C4-2B (cell line): ENCODE measurements at regions not wholly inside any gene's neighbourhood (a gene's known extent, or its start where the extent isn't known, plus 50 kb on each side); places are given as distances from the start of the nearest gene placed in this dataset.

ENCODE experiments used
- H3K27ac ChIP-seq: fragments of 450-650 bp; 2 replicates; pipeline ENCODE4 v1.5.1; 2017
- ZFX ChIP-seq: fragments of 450-650 bp; IDR thresholded peaks from 2 replicates; pipeline ENCODE4 v1.6.1; 2017
- TF ChIP-seq, protein P1 (sequence below): fragments of 450-650 bp; conservative IDR thresholded peaks from 2 replicates; pipeline ENCODE4 v1.5.1; 2017; ENCODE audit warnings: mild to moderate bottlenecking

DNA sequence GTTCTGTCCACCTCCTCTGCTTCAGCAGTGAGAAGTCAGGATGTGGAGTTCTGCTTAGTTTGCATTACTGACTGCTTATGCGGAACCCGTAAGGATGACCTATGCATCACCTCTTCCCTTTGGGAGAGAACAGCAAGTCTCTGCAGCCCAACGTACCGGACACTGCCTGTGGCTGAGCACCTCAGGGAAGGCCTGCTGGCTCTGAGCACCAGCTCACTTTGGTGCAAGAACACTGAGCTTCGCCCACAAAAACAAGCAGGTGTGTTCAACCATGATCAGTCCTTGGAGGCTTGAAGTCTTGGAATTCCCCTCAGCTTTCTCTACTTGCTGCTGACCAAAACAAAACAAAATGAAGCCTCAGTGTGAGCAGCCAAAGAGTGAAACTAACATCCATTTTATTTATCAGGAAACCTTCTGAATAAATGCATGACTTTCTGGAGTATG, 52.7 kb upstream of the NCK2 start:
- H3K27ac ChIP-seq = no peak overlapping the region
- TF ChIP-seq ZFX = no peak
- TF ChIP-seq, protein P1, sequence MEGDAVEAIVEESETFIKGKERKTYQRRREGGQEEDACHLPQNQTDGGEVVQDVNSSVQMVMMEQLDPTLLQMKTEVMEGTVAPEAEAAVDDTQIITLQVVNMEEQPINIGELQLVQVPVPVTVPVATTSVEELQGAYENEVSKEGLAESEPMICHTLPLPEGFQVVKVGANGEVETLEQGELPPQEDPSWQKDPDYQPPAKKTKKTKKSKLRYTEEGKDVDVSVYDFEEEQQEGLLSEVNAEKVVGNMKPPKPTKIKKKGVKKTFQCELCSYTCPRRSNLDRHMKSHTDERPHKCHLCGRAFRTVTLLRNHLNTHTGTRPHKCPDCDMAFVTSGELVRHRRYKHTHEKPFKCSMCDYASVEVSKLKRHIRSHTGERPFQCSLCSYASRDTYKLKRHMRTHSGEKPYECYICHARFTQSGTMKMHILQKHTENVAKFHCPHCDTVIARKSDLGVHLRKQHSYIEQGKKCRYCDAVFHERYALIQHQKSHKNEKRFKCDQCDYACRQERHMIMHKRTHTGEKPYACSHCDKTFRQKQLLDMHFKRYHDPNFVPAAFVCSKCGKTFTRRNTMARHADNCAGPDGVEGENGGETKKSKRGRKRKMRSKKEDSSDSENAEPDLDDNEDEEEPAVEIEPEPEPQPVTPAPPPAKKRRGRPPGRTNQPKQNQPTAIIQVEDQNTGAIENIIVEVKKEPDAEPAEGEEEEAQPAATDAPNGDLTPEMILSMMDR = no peak

DNA sequence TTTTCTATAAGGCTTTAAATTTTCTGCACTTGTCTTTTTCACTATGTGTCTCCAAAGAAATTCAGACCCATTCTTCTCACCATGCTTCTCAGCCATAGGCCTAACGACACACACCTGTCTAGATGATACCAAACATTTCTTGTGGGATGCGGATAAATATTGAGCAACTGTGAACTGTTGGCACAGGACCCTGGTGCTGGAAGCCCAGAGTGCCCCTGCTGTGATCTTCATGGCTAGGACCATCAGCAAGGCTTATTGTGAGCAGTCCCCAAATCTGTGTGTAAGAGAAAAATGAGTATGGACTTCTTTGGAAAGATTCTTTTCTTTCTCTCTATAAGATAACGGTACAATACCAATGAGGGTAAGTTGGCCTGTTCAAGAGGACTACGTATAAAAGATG, 54.1 kb upstream of the NCK2 start:
- H3K27ac ChIP-seq = no peak overlapping the region
- TF ChIP-seq ZFX = no peak
- TF ChIP-seq, protein P1 = no peak

DNA sequence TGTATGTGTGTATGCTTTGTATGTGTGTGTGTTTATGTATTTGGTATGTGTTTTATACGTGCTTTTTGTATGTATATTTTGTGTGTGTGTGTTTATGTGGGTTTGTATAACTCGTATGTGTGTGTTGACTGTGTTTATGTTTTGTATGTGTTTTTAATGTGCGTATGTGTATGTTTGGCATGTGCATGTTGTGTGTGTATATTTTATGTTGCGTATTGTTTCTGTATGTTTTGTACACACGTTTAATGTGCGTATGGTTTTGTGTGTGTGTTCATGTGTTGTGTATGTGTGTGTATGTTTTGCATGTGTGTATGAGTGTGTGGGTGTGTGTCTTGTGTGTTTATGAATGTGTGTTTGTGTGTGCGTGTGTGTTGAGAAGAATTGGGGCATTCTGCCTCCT, 55.2 kb upstream of the NCK2 start:
- no peak overlapping the region for H3K27ac ChIP-seq
- TF ChIP-seq, protein P1 = no peak
- TF ChIP-seq ZFX = no peak

DNA sequence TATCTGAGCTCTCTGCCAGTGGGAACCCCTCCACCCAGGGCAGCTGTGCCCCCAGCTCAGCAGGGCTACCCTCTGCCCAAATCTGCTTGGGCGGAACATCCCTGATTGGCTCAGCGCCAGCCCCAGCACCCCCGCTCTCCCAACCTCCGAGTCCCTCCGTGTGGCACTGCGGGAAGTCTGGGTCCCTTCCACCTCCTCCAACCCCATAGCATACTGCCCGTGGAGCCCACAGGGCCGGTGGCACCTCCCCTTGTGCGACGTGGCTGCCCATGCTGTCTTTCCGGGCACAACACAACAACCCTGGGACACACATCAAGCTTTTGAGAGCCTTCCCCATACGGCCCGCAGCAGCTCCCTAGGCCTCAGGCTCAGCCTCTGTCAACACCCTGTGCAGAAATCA, 55.8 kb upstream of the NCK2 start:
- no peak overlapping the region for H3K27ac ChIP-seq
- no peak for TF ChIP-seq ZFX
- TF ChIP-seq, protein P1 = no peak

DNA sequence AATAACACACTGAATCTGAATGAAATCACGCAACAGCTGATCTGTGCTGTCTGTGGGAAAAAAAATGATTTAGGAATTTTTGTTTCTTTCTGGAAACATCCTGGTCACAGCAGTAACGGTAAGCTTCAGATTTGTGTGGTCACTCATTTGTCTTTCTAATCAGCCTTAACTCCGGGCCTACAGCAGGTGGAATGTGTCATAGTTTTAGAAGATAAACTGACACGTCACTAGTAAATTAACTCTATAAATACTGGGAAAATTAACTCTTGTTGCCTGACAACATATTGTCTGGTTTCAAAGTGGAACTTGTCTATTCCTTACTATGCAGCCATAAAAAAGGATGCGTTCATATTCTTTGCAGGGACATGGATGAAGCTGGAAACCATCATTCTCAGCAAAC, 58.1 kb upstream of the NCK2 start:
- H3K27ac ChIP-seq = no peak overlapping the region
- no peak for TF ChIP-seq ZFX

DNA sequence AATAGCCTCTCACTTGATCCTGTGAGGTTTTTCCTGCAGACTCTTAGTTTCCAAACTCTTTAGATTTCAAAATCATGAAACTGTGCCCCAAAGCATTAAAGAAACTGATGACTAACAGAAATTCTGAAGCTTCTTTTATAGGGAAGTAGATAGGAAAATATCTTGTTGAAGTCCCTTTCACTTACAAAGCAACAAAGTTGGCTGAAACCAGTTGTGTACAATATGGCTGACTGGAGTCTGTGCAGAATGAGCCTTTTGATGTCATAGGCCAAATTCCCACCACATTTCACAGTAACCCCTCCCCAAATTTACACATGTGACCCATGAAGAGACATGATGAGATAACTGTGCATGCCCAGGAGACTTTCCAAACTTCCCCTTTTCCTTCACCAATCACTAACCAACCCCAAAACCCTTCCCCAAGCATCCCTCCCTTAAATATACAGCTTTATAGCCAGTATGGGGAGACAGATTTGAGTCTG, 61.7 kb upstream of the NCK2 start:
- H3K27ac ChIP-seq = no peak overlapping the region
- TF ChIP-seq, protein P1 = no peak
- no peak for TF ChIP-seq ZFX

DNA sequence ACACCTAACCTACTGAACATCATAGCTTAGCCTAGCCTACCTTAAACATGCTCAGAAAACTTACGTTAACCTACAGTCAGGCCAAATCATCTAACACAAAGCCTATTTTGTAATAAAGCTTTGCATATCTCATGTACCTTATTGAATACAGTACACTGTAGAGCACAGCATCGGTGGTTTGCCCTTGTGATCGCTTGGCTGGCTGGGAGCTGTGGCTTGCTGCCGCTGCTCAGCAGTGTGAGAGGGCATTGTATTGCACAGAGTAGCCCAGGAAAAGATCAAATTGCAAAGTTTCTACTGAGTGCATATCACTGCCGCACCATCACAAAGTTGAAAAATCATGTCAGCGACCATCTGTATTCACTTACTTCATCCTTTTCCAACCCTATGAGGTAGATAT, 62.3 kb upstream of the NCK2 start:
- H3K27ac ChIP-seq = no peak overlapping the region
- TF ChIP-seq, protein P1 = no peak
- no peak for TF ChIP-seq ZFX

DNA sequence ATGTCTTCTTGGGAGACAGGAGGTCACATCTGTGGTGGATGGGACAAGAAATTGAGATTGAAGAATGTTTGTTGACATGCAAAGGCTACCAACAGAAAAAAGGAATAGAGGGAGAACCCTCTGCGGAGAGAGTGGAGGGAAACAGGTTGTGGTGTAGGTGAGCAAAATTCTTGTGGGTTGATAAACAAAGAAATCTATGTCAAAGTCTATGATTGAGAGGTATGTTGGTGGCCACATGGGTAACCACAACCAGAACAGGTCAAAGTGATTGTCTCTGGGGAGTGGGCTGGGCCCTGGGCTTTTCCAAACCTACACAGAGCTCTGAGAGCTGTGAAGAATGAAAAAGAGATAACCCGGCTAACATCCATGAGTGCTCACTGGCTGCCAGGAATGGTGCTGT, 62.8 kb upstream of the NCK2 start:
- H3K27ac ChIP-seq = no peak overlapping the region
- TF ChIP-seq, protein P1 = no peak
- TF ChIP-seq ZFX = no peak
